Tongue (tissue), 1 donor: ENCODE measurements at regions not wholly inside any gene's neighbourhood (a gene's known extent, or its start where the extent isn't known, plus 50 kb on each side); places are given as distances from the start of the nearest gene placed in this dataset.

Experiments
- DNase-seq: peaks from one replicate; pipeline ENCODE4 v3.0.0-alpha.2; 2015

DNA sequence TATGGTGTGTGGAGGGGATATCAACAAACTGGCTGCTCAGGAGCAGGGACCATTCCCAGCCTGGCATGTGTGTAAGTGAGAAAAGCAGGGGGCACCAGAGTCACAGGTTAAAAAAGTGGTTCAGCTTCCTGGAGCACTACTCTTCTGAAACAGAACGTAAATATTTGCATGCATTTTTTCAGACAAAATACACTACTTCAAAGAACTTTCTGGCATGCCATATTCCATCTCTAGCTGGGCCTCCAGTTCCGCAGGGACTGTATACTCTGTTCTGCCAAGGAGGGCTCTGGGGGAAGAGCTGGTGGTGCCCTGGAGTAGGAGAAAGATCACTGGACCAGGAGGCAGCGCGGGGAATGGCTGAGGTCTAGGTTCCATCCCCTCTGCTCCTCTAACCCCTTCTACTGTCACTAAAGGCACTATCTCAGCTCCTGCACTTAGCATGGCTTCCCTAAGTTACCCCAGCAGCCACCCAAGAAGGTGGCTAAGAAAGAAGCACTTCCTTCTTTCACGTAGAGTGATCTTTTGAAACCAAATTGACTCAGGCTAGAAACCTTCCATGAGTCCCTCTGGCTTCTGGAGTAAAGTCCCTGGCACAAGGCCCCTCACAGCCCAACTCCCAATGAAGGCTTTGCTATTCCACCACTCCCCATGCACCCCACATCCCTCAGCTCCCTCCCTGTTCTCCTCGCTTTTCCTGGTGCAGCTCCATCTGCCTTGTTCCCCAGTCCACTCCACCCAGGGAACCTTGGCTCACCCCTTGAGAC lies 57.6 kb upstream of the CABLES1 start:
- peak; percentile 51 for DNase-seq

DNA sequence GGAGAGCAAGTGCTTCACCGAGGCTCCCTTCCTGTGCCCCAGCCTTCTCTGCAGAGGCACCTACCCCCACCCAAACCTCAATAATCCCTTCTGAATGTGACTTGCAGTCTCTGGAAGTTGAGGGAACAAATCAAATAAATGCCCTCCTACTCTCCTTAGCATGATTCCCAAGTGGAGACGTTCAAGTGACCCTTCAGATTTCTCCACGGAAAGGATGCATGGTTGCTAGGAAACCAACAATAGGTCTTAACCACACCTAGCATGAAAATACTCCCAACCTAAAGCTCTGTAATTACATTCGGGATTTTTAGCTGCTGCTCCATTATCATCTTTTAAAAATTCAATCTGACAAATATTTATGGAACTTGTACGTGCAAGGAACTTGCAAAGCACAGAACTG lies 50.2 kb upstream of the CABLES1 start:
- DNase-seq: no peak
